ENCODE measurements at regions not wholly inside any gene's neighbourhood (a gene's known extent, or its start where the extent isn't known, plus 50 kb on each side); places are given as distances from the start of the nearest gene placed in this dataset.

GRCh38 chr16:26447570-26447969 is 619.2 kb upstream of the C16orf82 start:
- H3K9ac ChIP-seq (ENCODE audit: low read depth in 2 of 2, low read length in 2 of 2): no peak overlapping the region

GRCh38 chr16:26453215-26453614 is 613.5 kb upstream of the C16orf82 start:
- Histone ChIP-seq H3K9ac (ENCODE audit: low read depth in 2 of 2, low read length in 2 of 2) (no peak overlapping the region), H3K27ac (no peak overlapping the region), H3K4me1 (no peaks in the 10 kb centered on the region), H3K36me3 (no peaks in the 10 kb centered on the region), H3K4me3 (no peak overlapping the region), H3K27me3 (no peaks in the 10 kb centered on the region), H3K9me3 (no peaks in the 10 kb centered on the region)
- DNase-seq: no peak
- intact Hi-C loops (cut with DNase I): no loop called here
- no peak for TF ChIP-seq CTCF (IDR thresholded peaks at IDR 0.05)

More at GRCh38 chr16:26447570-26447969, 619.2 kb upstream of the C16orf82 start:
- no peaks in the 10 kb centered on the region for H3K27me3 ChIP-seq
- no peak overlapping the region for H3K4me3 ChIP-seq
- intact Hi-C loops (cut with DNase I): no loop called here
- H3K4me1 ChIP-seq: no peaks in the 10 kb centered on the region
- no peak for DNase-seq
- no peaks in the 10 kb centered on the region for H3K9me3 ChIP-seq
- TF ChIP-seq CTCF (IDR thresholded peaks at IDR 0.05): no peak
- no peaks in the 10 kb centered on the region for H3K36me3 ChIP-seq
- H3K27ac ChIP-seq: no peak overlapping the region

GRCh38 chr16:26454102-26454501 is 612.6 kb upstream of the C16orf82 start:
- Histone ChIP-seq H3K9ac (ENCODE audit: low read depth in 2 of 2, low read length in 2 of 2) (no peak overlapping the region), H3K4me1 (no peaks in the 10 kb centered on the region), H3K27ac (no peak overlapping the region), H3K36me3 (no peaks in the 10 kb centered on the region), H3K9me3 (no peaks in the 10 kb centered on the region), H3K27me3 (no peaks in the 10 kb centered on the region), H3K4me3 (no peak overlapping the region)
- TF ChIP-seq CTCF (IDR thresholded peaks at IDR 0.05): no peak
- no peak for DNase-seq
- intact Hi-C loops (cut with DNase I): no loop called here

- intact Hi-C loops (cut with DNase I): no loop called here
- no peak overlapping the region for H3K9ac ChIP-seq (ENCODE audit: low read depth in 2 of 2, low read length in 2 of 2)
- no peaks in the 10 kb centered on the region for H3K4me1 ChIP-seq
- no peak overlapping the region for H3K27ac ChIP-seq
- H3K9me3 ChIP-seq: no peaks in the 10 kb centered on the region
- H3K4me3 ChIP-seq: no peak overlapping the region
- H3K27me3 ChIP-seq: no peaks in the 10 kb centered on the region
- no peak for DNase-seq
- no peaks in the 10 kb centered on the region for H3K36me3 ChIP-seq
- no peak for TF ChIP-seq CTCF (IDR thresholded peaks at IDR 0.05)
Observed at GRCh38 chr16:26456074-26456473, 610.7 kb upstream of the C16orf82 start.

GRCh38 chr16:26457095-26457494 is 609.6 kb upstream of the C16orf82 start:
- no peak overlapping the region for H3K27ac ChIP-seq
- H3K27me3 ChIP-seq: no peaks in the 10 kb centered on the region
- no peak overlapping the region for H3K4me3 ChIP-seq
- TF ChIP-seq CTCF (IDR thresholded peaks at IDR 0.05): no peak
- H3K4me1 ChIP-seq: no peaks in the 10 kb centered on the region
- intact Hi-C loops (cut with DNase I): no loop called here
- no peak overlapping the region for H3K9ac ChIP-seq (ENCODE audit: low read depth in 2 of 2, low read length in 2 of 2)
- DNase-seq: no peak
- H3K9me3 ChIP-seq: no peaks in the 10 kb centered on the region
- no peaks in the 10 kb centered on the region for H3K36me3 ChIP-seq

- intact Hi-C loops (cut with DNase I): no loop called here
Observed at GRCh38 chr16:26457882-26458281, 608.8 kb upstream of the C16orf82 start.

More at GRCh38 chr16:26457882-26458281, 608.8 kb upstream of the C16orf82 start:
- H3K4me3 ChIP-seq: no peak overlapping the region
- H3K9ac ChIP-seq (ENCODE audit: low read depth in 2 of 2, low read length in 2 of 2): no peak overlapping the region
- DNase-seq: no peak
- H3K27me3 ChIP-seq: no peaks in the 10 kb centered on the region
- no peaks in the 10 kb centered on the region for H3K4me1 ChIP-seq
- no peak overlapping the region for H3K27ac ChIP-seq
- H3K9me3 ChIP-seq: no peaks in the 10 kb centered on the region
- no peak for TF ChIP-seq CTCF (IDR thresholded peaks at IDR 0.05)
- no peaks in the 10 kb centered on the region for H3K36me3 ChIP-seq
